Hepatocyte (in vitro differentiated cells): ENCODE measurements at regions not wholly inside any gene's neighbourhood (a gene's known extent, or its start where the extent isn't known, plus 50 kb on each side); places are given as distances from the start of the nearest gene placed in this dataset.

Experiments
- DNase-seq: peaks from one replicate; pipeline ENCODE4 v3.0.0-alpha.2; 2016; ENCODE audit warnings: low spot score
- H2AFZ ChIP-seq: fragments of 200-600 bp; sonication (generic); 2 replicates; pipeline ENCODE4 v1.6.0; 2016; ENCODE audit warnings: antibody characterized with exemption, mild to moderate bottlenecking
- H3K27ac ChIP-seq: fragments of 200-600 bp; sonication (generic); 2 replicates; pipeline ENCODE4 v1.5.1; 2016; ENCODE audit warnings: mild to moderate bottlenecking
- H3K27me3 ChIP-seq: fragments of 200-600 bp; sonication (generic); 2 replicates; pipeline ENCODE4 v1.6.1; 2016
- H3K36me3 ChIP-seq: fragments of 200-600 bp; sonication (generic); replicated peaks from 2 replicates; pipeline ENCODE4 v1.5.1; 2016; ENCODE audit warnings: low read depth; ENCODE audit not compliant: insufficient read depth
- H3K4me1 ChIP-seq: fragments of 200-600 bp; sonication (generic); 2 replicates; pipeline ENCODE4 v1.5.1; 2016; ENCODE audit warnings: mild to moderate bottlenecking, moderate library complexity; ENCODE audit not compliant: insufficient read depth
- H3K4me2 ChIP-seq: fragments of 200-600 bp; sonication (generic); 2 replicates; pipeline ENCODE4 v1.6.0; 2016
- H3K4me3 ChIP-seq: fragments of 200-600 bp; sonication (generic); 2 replicates; pipeline ENCODE4 v1.5.1; 2016; ENCODE audit warnings: mild to moderate bottlenecking
- H3K79me2 ChIP-seq: fragments of 200-600 bp; sonication (generic); 2 replicates; pipeline ENCODE4 v1.6.0; 2017; ENCODE audit warnings: mild to moderate bottlenecking
- H3K9me2 ChIP-seq: fragments of 200-600 bp; sonication (generic); replicated peaks from 2 replicates; pipeline ENCODE4 v1.6.0; 2017; ENCODE audit warnings: mild to moderate bottlenecking; ENCODE audit not compliant: insufficient read depth
- H3K9me3 ChIP-seq: fragments of 200-600 bp; sonication (generic); 2 replicates; pipeline ENCODE4 v1.5.1; 2016; ENCODE audit warnings: low read depth, mild to moderate bottlenecking
- H4K20me1 ChIP-seq: fragments of 200-600 bp; sonication (generic); 2 replicates; pipeline ENCODE4 v1.6.0; 2016; ENCODE audit warnings: mild to moderate bottlenecking; ENCODE audit not compliant: insufficient read depth, poor library complexity, severe bottlenecking
- EZH2 ChIP-seq: fragments of 200-600 bp; sonication (generic); IDR thresholded peaks from 2 replicates; pipeline ENCODE4 v1.6.1; 2016; ENCODE audit warnings: antibody characterized with exemption, mild to moderate bottlenecking, borderline replicate concordance
- EZH2phosphoT487 ChIP-seq: fragments of 200-600 bp; sonication (generic); IDR thresholded peaks from one replicate; pipeline ENCODE4 v1.6.1; 2018; ENCODE audit warnings: antibody characterized with exemption, mild to moderate bottlenecking, low read depth, moderate library complexity; ENCODE audit not compliant: unreplicated experiment, severe bottlenecking
- WGBS: methylation state at CpG from one replicate; pipeline ENCODE4 v1.1.6; 2016; ENCODE audit warnings: low lambda C conversion rate; ENCODE audit errors: missing lambda C conversion rate; 5-methylcytosine and 5-hydroxymethylcytosine counted together
- TF ChIP-seq, protein P1 (sequence below): fragments of 200-600 bp; sonication (generic); IDR thresholded peaks from 2 replicates; pipeline ENCODE4 v1.5.1; 2016; ENCODE audit warnings: antibody characterized with exemption, mild to moderate bottlenecking; ENCODE audit not compliant: poor library complexity

GRCh38 chr18:1983746-1984515 is 587.4 kb downstream of the METTL4 start:
- WGBS = 56% methylated on average over 3 of the region's 3 CpGs
- Histone ChIP-seq H3K9me3 (no peaks in the 10 kb centered on the region), H3K4me3 (no peak overlapping the region), H3K4me1 (no peaks in the 10 kb centered on the region), H3K9me2 (no peaks in the 10 kb centered on the region), H3K27ac (no peak overlapping the region), H2AFZ (no peak overlapping the region), H3K4me2 (no peak overlapping the region), H3K27me3 (no peaks in the 10 kb centered on the region), H3K36me3 (no peaks in the 10 kb centered on the region), H4K20me1 (no peaks in the 10 kb centered on the region), H3K79me2 (no peaks in the 10 kb centered on the region)
- no peak for DNase-seq
- no peak for TF ChIP-seq EZH2phosphoT487
- no peak for TF ChIP-seq EZH2
- TF ChIP-seq, protein P1, sequence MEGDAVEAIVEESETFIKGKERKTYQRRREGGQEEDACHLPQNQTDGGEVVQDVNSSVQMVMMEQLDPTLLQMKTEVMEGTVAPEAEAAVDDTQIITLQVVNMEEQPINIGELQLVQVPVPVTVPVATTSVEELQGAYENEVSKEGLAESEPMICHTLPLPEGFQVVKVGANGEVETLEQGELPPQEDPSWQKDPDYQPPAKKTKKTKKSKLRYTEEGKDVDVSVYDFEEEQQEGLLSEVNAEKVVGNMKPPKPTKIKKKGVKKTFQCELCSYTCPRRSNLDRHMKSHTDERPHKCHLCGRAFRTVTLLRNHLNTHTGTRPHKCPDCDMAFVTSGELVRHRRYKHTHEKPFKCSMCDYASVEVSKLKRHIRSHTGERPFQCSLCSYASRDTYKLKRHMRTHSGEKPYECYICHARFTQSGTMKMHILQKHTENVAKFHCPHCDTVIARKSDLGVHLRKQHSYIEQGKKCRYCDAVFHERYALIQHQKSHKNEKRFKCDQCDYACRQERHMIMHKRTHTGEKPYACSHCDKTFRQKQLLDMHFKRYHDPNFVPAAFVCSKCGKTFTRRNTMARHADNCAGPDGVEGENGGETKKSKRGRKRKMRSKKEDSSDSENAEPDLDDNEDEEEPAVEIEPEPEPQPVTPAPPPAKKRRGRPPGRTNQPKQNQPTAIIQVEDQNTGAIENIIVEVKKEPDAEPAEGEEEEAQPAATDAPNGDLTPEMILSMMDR = no peak

DNA sequence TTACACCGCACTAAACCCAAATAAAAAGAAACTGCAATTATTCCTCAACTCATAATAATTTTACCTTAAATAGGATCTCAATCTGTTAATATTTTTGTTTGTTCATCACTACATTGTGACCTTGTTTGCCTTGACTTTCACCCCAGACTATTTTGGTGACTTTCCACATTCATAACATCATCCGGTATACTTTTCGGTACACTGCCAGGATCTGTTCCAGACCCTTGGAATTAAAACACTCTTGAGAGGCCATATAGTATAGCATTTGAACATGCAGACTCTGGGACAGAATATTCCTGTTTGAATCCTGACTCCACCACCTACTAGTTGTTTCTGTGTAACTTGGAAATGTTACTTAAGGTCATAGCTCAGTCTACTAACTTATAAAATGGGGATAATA is 577.4 kb downstream of the METTL4 start:
- 97% methylated on average over 3 of the region's 3 CpGs for WGBS
- no peaks in the 10 kb centered on the region for H3K27me3 ChIP-seq
- no peaks in the 10 kb centered on the region for H3K4me1 ChIP-seq
- H2AFZ ChIP-seq = no peak overlapping the region
- no peak overlapping the region for H3K4me3 ChIP-seq
- H3K27ac ChIP-seq = no peak overlapping the region
- H4K20me1 ChIP-seq = no peaks in the 10 kb centered on the region
- DNase-seq = no peak
- H3K4me2 ChIP-seq = no peak overlapping the region
- no peaks in the 10 kb centered on the region for H3K9me3 ChIP-seq
- no peaks in the 10 kb centered on the region for H3K79me2 ChIP-seq
- H3K9me2 ChIP-seq = no peaks in the 10 kb centered on the region
- TF ChIP-seq, protein P1 = no peak
- TF ChIP-seq EZH2 = no peak
- TF ChIP-seq EZH2phosphoT487 = no peak
- no peaks in the 10 kb centered on the region for H3K36me3 ChIP-seq

DNA sequence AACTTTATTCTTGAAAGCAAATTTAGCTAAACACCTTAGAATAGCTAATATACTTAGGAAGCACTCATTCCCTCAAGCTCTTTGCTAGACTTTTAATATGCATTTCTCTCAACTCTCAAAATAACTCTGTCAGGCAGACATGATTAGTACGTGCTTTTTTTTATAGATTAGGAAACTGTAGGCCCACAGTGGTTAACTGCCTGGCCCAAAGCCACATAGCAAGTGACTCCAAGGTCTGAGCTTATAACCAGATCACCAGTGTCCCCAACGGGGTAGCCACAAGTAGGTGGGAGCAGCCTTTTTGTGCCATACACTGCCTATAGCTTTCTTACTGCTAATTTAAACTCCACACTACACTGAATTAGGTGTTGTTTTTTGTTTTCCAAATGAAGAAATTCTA is 576.8 kb downstream of the METTL4 start:
- Histone ChIP-seq H3K36me3 (no peaks in the 10 kb centered on the region), H3K9me2 (no peaks in the 10 kb centered on the region), H2AFZ (no peak overlapping the region), H3K27ac (no peak overlapping the region), H3K27me3 (no peaks in the 10 kb centered on the region), H3K79me2 (no peaks in the 10 kb centered on the region), H3K9me3 (no peaks in the 10 kb centered on the region), H3K4me3 (no peak overlapping the region), H3K4me1 (no peaks in the 10 kb centered on the region), H3K4me2 (no peak overlapping the region), H4K20me1 (no peaks in the 10 kb centered on the region)
- no peak for TF ChIP-seq EZH2phosphoT487
- WGBS = 56% methylated on average over 2 of the region's 2 CpGs
- no peak for DNase-seq

- Histone ChIP-seq H4K20me1 (no peaks in the 10 kb centered on the region), H3K4me2 (no peak overlapping the region), H3K9me3 (no peaks in the 10 kb centered on the region), H3K4me3 (no peak overlapping the region), H3K9me2 (no peaks in the 10 kb centered on the region), H2AFZ (no peak overlapping the region), H3K27me3 (no peaks in the 10 kb centered on the region), H3K27ac (no peak overlapping the region), H3K36me3 (no peaks in the 10 kb centered on the region), H3K79me2 (no peaks in the 10 kb centered on the region), H3K4me1 (no peaks in the 10 kb centered on the region)
- WGBS = 74% methylated on average over 1 of the region's 1 CpG
- DNase-seq = no peak
- TF ChIP-seq EZH2 (no peak), EZH2phosphoT487 (no peak)
- TF ChIP-seq, protein P1 = no peak
Observed at GRCh38 chr18:1995041-1995612, 576.2 kb downstream of the METTL4 start.
